ENCODE measurements at regions not wholly inside any gene's neighbourhood (a gene's known extent, or its start where the extent isn't known, plus 50 kb on each side); places are given as distances from the start of the nearest gene placed in this dataset.
"Not testable (repeated sequence)": the region's sequence is repeated elsewhere in the genome, so short reads cannot be mapped to it uniquely, and the experiment has no call there.

DNA sequence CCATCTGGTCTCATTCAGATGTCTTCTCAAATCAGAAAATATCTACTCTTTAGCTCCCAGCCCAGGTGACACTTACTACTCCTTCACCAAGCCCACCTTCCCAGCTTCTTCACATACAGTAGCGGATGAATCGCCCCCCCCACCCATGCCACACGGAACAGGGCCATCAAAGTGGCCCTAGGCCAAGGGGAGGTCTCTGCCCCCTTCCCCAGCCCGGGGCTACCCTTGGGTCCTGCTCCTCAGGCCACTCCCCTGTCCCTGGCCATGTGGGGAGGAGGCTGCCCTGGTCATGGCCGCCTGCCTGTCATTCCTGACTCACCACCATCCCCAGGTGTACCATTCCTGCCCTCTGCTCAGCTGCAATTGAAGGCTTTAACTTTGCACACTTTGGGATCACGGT is 142.8 kb downstream of the NECTIN1 start:
- intact Hi-C loops (cut with DNase I): no loop called here
- Histone ChIP-seq H3K4me1 (ENCODE audit: control insufficient read depth, insufficient read depth, low read length) (no peaks in the 10 kb centered on the region), H3K4me3 (ENCODE audit: low read length) (no peak overlapping the region), H3K27me3 (ENCODE audit: control insufficient read depth, insufficient read depth) (no peaks in the 10 kb centered on the region), H3K27ac (ENCODE audit: low read length) (no peak overlapping the region), H3K9me3 (ENCODE audit: control insufficient read depth, low read length) (no peaks in the 10 kb centered on the region)
- DNase-seq (no peak), ATAC-seq (no peak)
- WGBS: 64% methylated on average over 6 of the region's 6 CpGs

DNA sequence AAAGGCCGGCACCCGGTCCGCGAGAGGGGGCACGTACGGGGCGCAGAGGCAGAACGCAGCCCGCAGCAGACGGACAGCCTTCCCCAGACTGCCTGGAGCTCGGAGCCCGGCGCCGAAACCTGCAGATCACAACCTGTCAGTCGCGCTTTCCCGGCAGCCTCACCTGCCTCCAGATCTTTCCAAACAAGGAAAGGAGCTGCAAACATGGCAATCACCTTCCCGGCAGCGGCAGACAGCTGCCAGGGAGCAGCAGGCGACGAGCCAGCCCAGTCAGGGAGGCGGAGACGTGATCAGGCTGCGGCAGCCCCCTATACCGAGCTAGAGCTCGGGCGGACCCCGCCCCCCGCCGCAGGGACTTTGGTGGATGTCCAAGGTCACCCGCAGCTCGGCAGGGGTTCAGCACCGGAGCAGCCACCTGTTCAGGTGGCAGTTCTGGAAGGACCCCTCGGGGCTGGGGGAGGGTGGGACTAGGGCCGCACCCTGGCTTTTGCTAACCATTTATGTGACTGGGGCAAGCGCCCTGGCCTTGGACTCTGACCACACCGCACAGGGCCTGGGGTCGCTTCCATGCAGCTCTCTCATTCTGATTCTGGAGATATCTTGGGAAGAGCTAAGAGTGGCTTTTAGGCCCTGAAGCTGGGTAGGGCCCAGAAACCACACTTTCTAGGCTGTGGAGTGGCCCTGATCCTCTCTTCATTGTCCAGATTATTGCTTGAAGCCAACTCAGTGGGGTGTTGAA is 143.8 kb downstream of the NECTIN1 start:
- H3K27me3 ChIP-seq (ENCODE audit: control insufficient read depth, insufficient read depth): no peaks in the 10 kb centered on the region

DNA sequence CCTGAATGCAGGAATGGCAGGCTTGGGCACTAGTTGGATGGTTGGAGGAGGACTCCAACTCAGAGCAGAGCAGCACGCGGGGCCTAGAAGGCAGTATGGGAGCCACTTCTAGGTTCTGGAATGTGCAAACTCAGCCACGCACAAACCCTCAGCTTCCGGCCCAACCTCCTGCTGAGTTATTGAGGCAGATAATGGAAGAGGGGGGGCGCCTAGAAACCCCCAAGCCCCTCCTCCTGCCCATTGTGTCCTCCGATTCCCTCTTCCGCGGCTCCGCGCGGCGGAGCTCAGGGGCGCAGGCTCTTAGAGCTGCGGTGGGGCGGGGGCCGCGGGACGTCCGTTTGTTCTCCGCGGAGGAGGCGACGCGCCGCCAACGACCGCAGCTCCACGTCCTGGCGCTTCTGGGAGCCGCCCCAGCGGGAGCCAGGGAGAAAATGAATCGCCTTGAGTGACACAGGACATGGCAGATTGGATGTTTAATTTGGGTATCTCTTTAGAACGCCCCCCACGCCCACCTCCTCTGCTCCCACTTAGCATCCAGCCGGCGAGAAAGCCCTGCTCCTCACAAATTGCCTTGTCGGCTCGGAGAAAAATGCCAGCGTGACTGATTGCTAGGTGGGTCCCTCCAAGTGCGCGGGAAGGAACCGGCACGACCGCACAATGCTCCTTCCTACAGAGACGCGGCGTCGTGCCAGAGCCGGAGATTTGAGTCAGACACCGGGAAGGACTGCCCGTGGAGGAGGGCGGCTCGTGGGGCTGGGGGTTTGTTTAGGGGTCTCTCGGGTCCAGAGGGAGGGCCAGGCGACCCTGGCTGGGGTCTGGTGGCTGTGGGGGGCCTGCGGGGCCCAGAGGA is 144.6 kb downstream of the NECTIN1 start:
- intact Hi-C loops (cut with DNase I): no loop called here

More for the DNA sequence above, 143.8 kb downstream of the NECTIN1 start:
- no peaks in the 10 kb centered on the region for H3K4me1 ChIP-seq (ENCODE audit: control insufficient read depth, insufficient read depth, low read length)
- no peaks in the 10 kb centered on the region for H3K9me3 ChIP-seq (ENCODE audit: control insufficient read depth, low read length)
- peak overlapping the region; percentile 38 for H3K4me3 ChIP-seq (ENCODE audit: low read length)
- H3K27ac ChIP-seq (ENCODE audit: low read length): no peak overlapping the region
- WGBS: 8% methylated on average over 38 of the region's 38 CpGs
- peak; percentile 12 to 49 for ATAC-seq
- intact Hi-C loops (cut with DNase I): no loop called here
- no peak for DNase-seq

DNA sequence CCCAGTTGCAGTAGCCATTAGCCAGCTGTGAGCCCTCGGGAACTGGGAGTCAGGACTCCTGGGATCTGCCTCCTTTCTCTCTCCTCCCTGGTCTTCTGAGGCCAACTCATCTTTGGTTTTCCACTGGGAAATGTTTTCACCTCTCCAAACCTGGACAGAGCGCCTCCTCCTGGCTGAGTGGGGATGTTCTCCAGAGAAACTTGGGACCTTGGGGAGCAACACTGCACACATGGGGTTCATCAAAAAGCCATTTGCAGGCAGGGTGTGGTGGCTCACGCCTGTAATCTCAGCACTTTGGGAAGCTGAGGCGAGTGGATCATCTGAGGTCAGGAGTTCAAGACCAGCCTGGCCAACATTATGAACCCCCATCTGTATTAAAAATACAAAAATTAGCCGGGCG is 145.4 kb downstream of the NECTIN1 start:
- H3K27me3 ChIP-seq (ENCODE audit: control insufficient read depth, insufficient read depth): no peaks in the 10 kb centered on the region
- 79% methylated on average over 6 of the region's 6 CpGs for WGBS
- no peak overlapping the region for H3K4me3 ChIP-seq (ENCODE audit: low read length)
- DNase-seq (no peak), ATAC-seq (no peak)
- H3K27ac ChIP-seq (ENCODE audit: low read length): no peak overlapping the region
- intact Hi-C loops (cut with DNase I): no loop called here
- H3K4me1 ChIP-seq (ENCODE audit: control insufficient read depth, insufficient read depth, low read length): no peaks in the 10 kb centered on the region
- no peaks in the 10 kb centered on the region for H3K9me3 ChIP-seq (ENCODE audit: control insufficient read depth, low read length)

More for the DNA sequence above, 144.6 kb downstream of the NECTIN1 start:
- WGBS: under 1% methylated on average over 56 of the region's 56 CpGs
- peak; percentile 63 to 65 for ATAC-seq
- Histone ChIP-seq H3K4me1 (ENCODE audit: control insufficient read depth, insufficient read depth, low read length) (no peaks in the 10 kb centered on the region), H3K27ac (ENCODE audit: low read length) (no peak overlapping the region), H3K27me3 (ENCODE audit: control insufficient read depth, insufficient read depth) (no peaks in the 10 kb centered on the region), H3K9me3 (ENCODE audit: control insufficient read depth, low read length) (no peaks in the 10 kb centered on the region), H3K4me3 (ENCODE audit: low read length) (peak overlapping the region; percentile 38)
- DNase-seq: peak; percentile 44 to 78 (median 62)

DNA sequence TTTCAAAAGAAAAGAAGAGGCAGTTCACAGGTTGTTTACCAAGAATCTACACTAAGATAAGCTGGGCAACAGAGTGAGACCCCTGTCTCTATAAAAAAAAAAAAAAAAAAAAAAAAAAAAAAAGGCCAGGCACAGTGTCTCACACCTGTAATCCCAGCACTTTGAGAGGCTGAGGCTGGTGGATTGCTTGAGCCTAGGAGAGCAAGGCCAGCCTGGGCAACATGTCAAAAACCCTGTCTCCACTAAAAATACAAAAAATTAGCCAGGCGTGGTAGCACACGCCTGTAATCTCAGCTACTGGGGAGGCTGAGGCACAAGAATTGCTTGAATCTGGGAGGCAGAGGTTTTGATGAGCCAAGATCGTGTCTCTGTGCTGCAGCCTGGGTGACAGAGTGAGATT is 147.6 kb downstream of the NECTIN1 start:
- intact Hi-C loops (cut with DNase I); DNase-seq; H3K4me1 ChIP-seq (ENCODE audit: control insufficient read depth, insufficient read depth, low read length); H3K27ac ChIP-seq (ENCODE audit: low read length); H3K9me3 ChIP-seq (ENCODE audit: control insufficient read depth, low read length); H3K4me3 ChIP-seq (ENCODE audit: low read length); H3K27me3 ChIP-seq (ENCODE audit: control insufficient read depth, insufficient read depth); ATAC-seq: not testable (repeated sequence)
- 77% methylated on average over 3 of the region's 3 CpGs for WGBS

DNA sequence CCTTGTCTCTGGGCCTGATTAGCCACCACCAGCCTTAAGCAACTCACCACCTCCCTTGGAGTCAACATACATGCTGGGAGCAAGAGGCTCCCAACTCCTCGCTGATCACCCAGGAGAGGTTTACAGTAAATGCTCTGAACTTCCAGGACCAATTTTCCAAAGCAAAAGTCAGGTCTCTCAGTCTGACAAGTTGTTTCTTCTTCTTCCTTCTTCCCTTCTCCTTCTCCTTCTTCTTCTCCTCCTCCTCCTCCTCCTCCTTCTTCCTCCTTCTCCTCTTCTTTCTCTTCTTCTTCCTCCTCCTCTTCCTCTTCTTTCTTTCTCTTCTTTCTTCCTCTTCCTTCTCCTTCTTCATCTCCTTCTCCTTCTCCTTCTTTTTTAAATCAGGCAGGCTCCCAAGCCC is 148.2 kb downstream of the NECTIN1 start:
- Histone ChIP-seq H3K27me3 (ENCODE audit: control insufficient read depth, insufficient read depth) (no peaks in the 10 kb centered on the region), H3K4me1 (ENCODE audit: control insufficient read depth, insufficient read depth, low read length) (no peaks in the 10 kb centered on the region), H3K27ac (ENCODE audit: low read length) (no peak overlapping the region), H3K9me3 (ENCODE audit: control insufficient read depth, low read length) (no peaks in the 10 kb centered on the region), H3K4me3 (ENCODE audit: low read length) (no peak overlapping the region)
- ATAC-seq: no peak
- no peak for DNase-seq
- intact Hi-C loops (cut with DNase I): no loop called here
- 82% methylated on average over 1 of the region's 1 CpG for WGBS

DNA sequence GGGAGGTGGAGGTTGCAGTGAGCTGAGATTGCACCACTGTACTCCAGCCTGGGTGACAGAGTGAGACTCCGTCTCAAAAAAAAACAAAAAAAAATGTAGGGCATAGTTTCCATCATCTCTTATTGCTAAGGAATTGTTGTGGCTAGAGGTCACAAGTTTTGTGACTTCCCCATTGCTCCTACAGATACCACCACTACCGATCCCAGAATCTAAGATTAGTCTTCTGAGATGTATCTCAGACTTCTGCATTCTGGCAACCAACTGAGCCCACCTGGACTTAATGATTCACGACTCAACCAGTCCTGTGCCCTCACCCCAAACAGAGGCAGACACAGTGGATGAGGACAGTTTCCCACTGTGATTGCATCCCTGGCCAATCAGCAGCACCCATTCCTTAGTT is 148.9 kb downstream of the NECTIN1 start:
- H3K9me3 ChIP-seq (ENCODE audit: control insufficient read depth, low read length): no peaks in the 10 kb centered on the region
- no peaks in the 10 kb centered on the region for H3K4me1 ChIP-seq (ENCODE audit: control insufficient read depth, insufficient read depth, low read length)
- no peak overlapping the region for H3K4me3 ChIP-seq (ENCODE audit: low read length)
- H3K27me3 ChIP-seq (ENCODE audit: control insufficient read depth, insufficient read depth): no peaks in the 10 kb centered on the region
- DNase-seq (no peak), ATAC-seq (no peak)
- 86% methylated on average over 3 of the region's 3 CpGs for WGBS
- intact Hi-C loops (cut with DNase I): no loop called here
- no peak overlapping the region for H3K27ac ChIP-seq (ENCODE audit: low read length)

DNA sequence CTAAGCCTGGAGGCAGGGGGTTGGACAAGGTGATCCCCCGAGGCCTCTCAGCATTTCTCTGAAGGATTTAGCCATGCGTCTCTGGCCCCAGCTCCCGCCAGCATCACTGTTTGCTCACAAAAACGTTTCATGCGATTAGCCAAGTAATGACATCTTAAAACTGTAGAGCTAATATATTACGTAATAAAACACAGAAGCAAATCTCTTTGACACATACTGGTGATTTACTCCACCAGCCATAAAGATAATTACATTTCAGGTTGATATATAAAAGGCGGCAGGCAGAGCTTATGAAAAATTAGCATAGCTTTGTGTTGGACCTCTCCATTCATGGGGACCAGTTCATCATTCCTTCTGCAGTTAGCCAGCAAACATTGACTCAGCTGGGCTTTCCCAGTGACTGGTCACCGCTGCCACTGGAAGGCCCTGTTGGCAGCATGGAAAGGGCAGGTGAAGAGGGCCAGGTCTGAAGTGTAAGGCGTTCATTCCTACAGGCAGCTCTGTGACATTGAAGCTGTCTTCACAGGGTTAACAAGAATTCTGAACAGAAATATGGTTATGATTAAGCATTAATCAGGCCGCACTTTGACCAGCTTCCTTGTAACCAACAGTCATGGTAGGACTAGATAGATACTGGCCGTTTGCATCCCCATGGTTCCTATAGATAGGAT is 150.3 kb downstream of the NECTIN1 start:
- intact Hi-C loops (cut with DNase I): no loop called here
- Histone ChIP-seq H3K9me3 (ENCODE audit: control insufficient read depth, low read length) (no peaks in the 10 kb centered on the region), H3K27me3 (ENCODE audit: control insufficient read depth, insufficient read depth) (no peaks in the 10 kb centered on the region), H3K4me3 (ENCODE audit: low read length) (no peak overlapping the region), H3K27ac (ENCODE audit: low read length) (no peak overlapping the region), H3K4me1 (ENCODE audit: control insufficient read depth, insufficient read depth, low read length) (no peaks in the 10 kb centered on the region)
- WGBS: 75% methylated on average over 11 of the region's 11 CpGs
- DNase-seq (no peak), ATAC-seq (no peak)

DNA sequence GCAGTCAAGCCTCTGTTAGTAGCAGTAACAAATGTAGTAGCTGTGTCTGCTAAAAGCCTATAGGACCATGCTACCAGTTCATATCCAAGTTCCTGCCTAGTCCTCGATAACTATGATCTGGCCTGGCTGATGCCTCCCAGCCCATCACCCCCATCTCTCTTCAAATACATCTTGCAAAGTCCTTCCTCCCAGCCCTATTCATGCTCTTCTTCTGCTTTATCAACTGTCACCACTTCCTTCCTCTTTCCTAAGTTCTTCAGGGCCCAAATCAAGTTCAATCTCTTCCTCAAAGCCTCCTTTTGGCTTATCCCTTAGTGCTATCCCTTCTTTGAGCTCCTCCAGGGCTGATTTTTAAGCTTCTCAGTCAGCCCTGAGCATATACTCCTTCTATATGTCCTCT is 150.9 kb upstream of the THY1 start:
- Histone ChIP-seq H3K27ac (ENCODE audit: low read length) (no peak overlapping the region), H3K27me3 (ENCODE audit: control insufficient read depth, insufficient read depth) (no peaks in the 10 kb centered on the region), H3K4me1 (ENCODE audit: control insufficient read depth, insufficient read depth, low read length) (no peaks in the 10 kb centered on the region), H3K4me3 (ENCODE audit: low read length) (no peak overlapping the region), H3K9me3 (ENCODE audit: control insufficient read depth, low read length) (no peaks in the 10 kb centered on the region)
- ATAC-seq (peak in 1 of 2 donors; percentile 43), DNase-seq (no peak)
- 62% methylated on average over 1 of the region's 1 CpG for WGBS
- intact Hi-C loops (cut with DNase I): no loop called here

DNA sequence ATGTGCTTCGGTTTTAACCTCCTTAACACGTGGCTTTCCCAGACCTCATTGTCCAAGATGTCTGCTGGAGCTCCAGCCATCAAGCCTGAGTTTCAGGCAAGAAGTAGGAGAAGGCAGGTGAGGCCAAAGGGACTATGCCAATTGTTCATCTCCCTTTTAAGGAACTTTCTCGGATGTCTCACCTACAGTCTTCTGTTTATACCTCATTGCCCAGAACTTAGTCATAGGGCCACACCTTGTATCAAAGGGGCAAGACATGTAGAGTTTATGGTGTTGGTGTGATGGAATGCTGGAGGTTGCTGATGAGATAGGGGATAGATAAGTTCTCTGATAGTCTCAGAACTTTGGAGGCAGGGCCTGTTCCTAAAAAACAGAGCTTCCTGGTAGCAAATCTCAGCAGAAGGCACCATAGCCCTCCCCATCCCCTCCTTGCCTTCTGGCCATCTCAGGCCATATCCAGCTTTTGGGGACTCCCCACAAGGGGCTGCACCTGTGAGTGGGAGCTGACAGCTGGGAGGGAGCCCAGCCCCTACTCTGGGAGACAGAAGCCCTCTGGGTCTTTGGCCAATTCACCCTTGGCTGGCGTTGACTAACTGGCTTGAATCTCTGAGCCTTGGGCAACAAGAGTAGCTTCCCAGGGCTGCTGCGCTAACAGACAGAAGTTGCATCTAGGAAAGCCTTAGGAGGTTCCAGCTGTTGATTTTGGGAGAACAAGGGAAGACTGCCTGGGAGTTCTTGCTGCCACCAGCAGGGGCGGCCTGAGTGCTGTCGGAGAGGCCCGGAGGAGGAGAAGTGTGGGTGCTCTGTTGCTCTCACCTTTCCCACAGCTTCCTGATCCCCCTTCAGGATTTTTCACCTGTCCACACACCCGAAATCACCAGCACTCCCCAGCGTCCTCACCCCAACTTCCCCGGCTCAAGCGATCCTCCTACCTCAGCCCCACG is 149.8 kb upstream of the THY1 start:
- no peak overlapping the region for H3K27ac ChIP-seq (ENCODE audit: low read length)
- ATAC-seq: no peak
- no peaks in the 10 kb centered on the region for H3K9me3 ChIP-seq (ENCODE audit: control insufficient read depth, low read length)
- H3K27me3 ChIP-seq (ENCODE audit: control insufficient read depth, insufficient read depth): no peaks in the 10 kb centered on the region
- intact Hi-C loops (cut with DNase I): no loop called here
- WGBS: 81% methylated on average over 13 of the region's 13 CpGs
- DNase-seq: no peak
- H3K4me1 ChIP-seq (ENCODE audit: control insufficient read depth, insufficient read depth, low read length): peaks cover 3% of the 10 kb centered on the region
- no peak overlapping the region for H3K4me3 ChIP-seq (ENCODE audit: low read length)

All from right cardiac atrium (tissue), 5 donors.